Activated T-helper 2 cell treated with anti-CD3 and anti-CD28 coated beads, Interferon-gamma antibody, Interleukin-2, Interleukin-4, amounts not matched to agents 10 μg/mL and 5 μg/mL and 100 μg/mL, durations not matched to agents 14 hours and 24 hours and 36 hours (primary cell): ENCODE measurements at regions not wholly inside any gene's neighbourhood (a gene's known extent, or its start where the extent isn't known, plus 50 kb on each side); places are given as distances from the start of the nearest gene placed in this dataset.
"Not testable (repeated sequence)": the region's sequence is repeated elsewhere in the genome, so short reads cannot be mapped to it uniquely, and the experiment has no call there.

Experiments used
- DNase-seq: peaks from one replicate; pipeline ENCODE4 v3.0.0; 2021; ENCODE audit warnings: low spot score
- H3K27ac Mint-ChIP-seq: one replicate; pipeline ENCODE4 v1.8.0; 2021; ENCODE audit warnings: mixed read lengths
- H3K27me3 Mint-ChIP-seq: one replicate; pipeline ENCODE4 v1.8.0; 2021; ENCODE audit warnings: low read depth, mixed read lengths
- H3K36me3 Mint-ChIP-seq: one replicate; pipeline ENCODE4 v1.8.0; 2021; ENCODE audit warnings: low read depth, mixed read lengths
- H3K4me1 Mint-ChIP-seq: one replicate; pipeline ENCODE4 v1.8.0; 2021; ENCODE audit warnings: low read depth, mixed read lengths
- H3K4me3 Mint-ChIP-seq: one replicate; pipeline ENCODE4 v1.8.0; 2021; ENCODE audit warnings: low read depth, mild to moderate bottlenecking, moderate library complexity, mixed read lengths
- H3K9me3 Mint-ChIP-seq: one replicate; pipeline ENCODE4 v1.8.0; 2021; ENCODE audit warnings: mixed read lengths
- intact Hi-C: fragments of 100-400 bp; cut with micrococcal nuclease; formaldehyde crosslinking; loops from one replicate; pipeline ENCODE4 v1.15.1; 2023

- Mint-ChIP-seq H3K4me1 (no peaks in the 10 kb centered on the region), H3K27me3 (no peaks in the 10 kb centered on the region), H3K27ac (no peak overlapping the region), H3K9me3 (peaks cover 37% of the 10 kb centered on the region), H3K36me3 (no peaks in the 10 kb centered on the region), H3K4me3 (no peak overlapping the region)
- intact Hi-C loops, result no loop called here
- DNase-seq, result no peak
Measured at GRCh38 chr9:24953070-24953469, 407.4 kb upstream of the IZUMO3 start.

- no peaks in the 10 kb centered on the region for H3K36me3 Mint-ChIP-seq
- no peak overlapping the region for H3K27ac Mint-ChIP-seq
- no peak for DNase-seq
- H3K9me3 Mint-ChIP-seq, result peaks cover 45% of the 10 kb centered on the region
- H3K27me3 Mint-ChIP-seq, result no peaks in the 10 kb centered on the region
- no peaks in the 10 kb centered on the region for H3K4me1 Mint-ChIP-seq
- no peak overlapping the region for H3K4me3 Mint-ChIP-seq
- intact Hi-C loops, result no loop called here
Measured at GRCh38 chr9:24939109-24939850, 393.6 kb upstream of the IZUMO3 start.

- Mint-ChIP-seq H3K27ac (no peak overlapping the region), H3K36me3 (no peaks in the 10 kb centered on the region)
- intact Hi-C loops, result no loop called here
Measured at GRCh38 chr9:24936117-24936516, 390.4 kb upstream of the IZUMO3 start.

GRCh38 chr9:24932785-24933184, 387.1 kb upstream of the IZUMO3 start:
- no peaks in the 10 kb centered on the region for H3K27me3 Mint-ChIP-seq
- no peak overlapping the region for H3K27ac Mint-ChIP-seq
- no peaks in the 10 kb centered on the region for H3K36me3 Mint-ChIP-seq
- peaks cover 33% of the 10 kb centered on the region for H3K9me3 Mint-ChIP-seq
- H3K4me3 Mint-ChIP-seq, result no peak overlapping the region
- no peak for DNase-seq
- intact Hi-C loops, result loop anchor here (5.0 kb wide), 1 partner anchor 50 kb away; no protein-coding TSS in a partner anchor
- no peaks in the 10 kb centered on the region for H3K4me1 Mint-ChIP-seq

More at GRCh38 chr9:24936117-24936516, 390.4 kb upstream of the IZUMO3 start:
- H3K4me3 Mint-ChIP-seq, result no peak overlapping the region
- no peaks in the 10 kb centered on the region for H3K27me3 Mint-ChIP-seq
- DNase-seq, result no peak
- H3K4me1 Mint-ChIP-seq, result no peaks in the 10 kb centered on the region
- peaks cover 26% of the 10 kb centered on the region for H3K9me3 Mint-ChIP-seq

- H3K4me1 Mint-ChIP-seq, result no peaks in the 10 kb centered on the region
- no peak overlapping the region for H3K27ac Mint-ChIP-seq
- H3K4me3 Mint-ChIP-seq, result no peak overlapping the region
- no peak for DNase-seq
- H3K9me3 Mint-ChIP-seq, result peaks cover 30% of the 10 kb centered on the region
- no peaks in the 10 kb centered on the region for H3K27me3 Mint-ChIP-seq
- intact Hi-C loops, result loop anchor here (5.0 kb wide), 1 partner anchor 50 kb away; no protein-coding TSS in a partner anchor
- no peaks in the 10 kb centered on the region for H3K36me3 Mint-ChIP-seq
Measured at GRCh38 chr9:24931894-24932293, 386.2 kb upstream of the IZUMO3 start.

GRCh38 chr9:24912767-24913166, 367.1 kb upstream of the IZUMO3 start:
- Mint-ChIP-seq H3K36me3 (no peaks in the 10 kb centered on the region), H3K27ac (no peak overlapping the region), H3K9me3 (peaks cover 42% of the 10 kb centered on the region), H3K4me3 (no peak overlapping the region), H3K27me3 (no peaks in the 10 kb centered on the region), H3K4me1 (no peaks in the 10 kb centered on the region)
- intact Hi-C loops, result no loop called here
- no peak for DNase-seq

GRCh38 chr9:24901319-24901718, 355.6 kb upstream of the IZUMO3 start:
- H3K4me3 Mint-ChIP-seq, result no peak overlapping the region
- peaks cover 54% of the 10 kb centered on the region for H3K9me3 Mint-ChIP-seq
- DNase-seq, result no peak
- no peaks in the 10 kb centered on the region for H3K27me3 Mint-ChIP-seq
- no peaks in the 10 kb centered on the region for H3K4me1 Mint-ChIP-seq
- H3K36me3 Mint-ChIP-seq, result no peaks in the 10 kb centered on the region
- no peak overlapping the region for H3K27ac Mint-ChIP-seq
- intact Hi-C loops, result no loop called here

GRCh38 chr9:24900179-24900578, 354.5 kb upstream of the IZUMO3 start:
- Mint-ChIP-seq H3K27ac (no peak overlapping the region), H3K4me3 (no peak overlapping the region), H3K4me1 (no peaks in the 10 kb centered on the region), H3K9me3 (peaks cover 49% of the 10 kb centered on the region), H3K36me3 (no peaks in the 10 kb centered on the region), H3K27me3 (no peaks in the 10 kb centered on the region)
- no peak for DNase-seq
- intact Hi-C loops, result no loop called here

- intact Hi-C loops, result no loop called here
- no peaks in the 10 kb centered on the region for H3K4me1 Mint-ChIP-seq
- H3K4me3 Mint-ChIP-seq, result no peak overlapping the region
- H3K27me3 Mint-ChIP-seq, result no peaks in the 10 kb centered on the region
- H3K27ac Mint-ChIP-seq, result no peak overlapping the region
- peaks cover 44% of the 10 kb centered on the region for H3K9me3 Mint-ChIP-seq
- no peaks in the 10 kb centered on the region for H3K36me3 Mint-ChIP-seq
- no peak for DNase-seq
Measured at GRCh38 chr9:24899463-24899862, 353.8 kb upstream of the IZUMO3 start.

- no peaks in the 10 kb centered on the region for H3K27me3 Mint-ChIP-seq
- no peak for DNase-seq
- no peaks in the 10 kb centered on the region for H3K4me1 Mint-ChIP-seq
- H3K4me3 Mint-ChIP-seq, result no peak overlapping the region
- H3K27ac Mint-ChIP-seq, result no peak overlapping the region
- intact Hi-C loops, result no loop called here
- no peaks in the 10 kb centered on the region for H3K36me3 Mint-ChIP-seq
- peaks cover 41% of the 10 kb centered on the region for H3K9me3 Mint-ChIP-seq
Measured at GRCh38 chr9:24897826-24898225, 352.1 kb upstream of the IZUMO3 start.

GRCh38 chr9:24881361-24881760, 335.7 kb upstream of the IZUMO3 start:
- intact Hi-C loops, result loop anchor here (5.0 kb wide), 1 partner anchor 51 kb away; no protein-coding TSS in a partner anchor
- no peaks in the 10 kb centered on the region for H3K36me3 Mint-ChIP-seq
- peaks cover 37% of the 10 kb centered on the region for H3K9me3 Mint-ChIP-seq
- H3K27me3 Mint-ChIP-seq, result no peaks in the 10 kb centered on the region
- H3K4me1 Mint-ChIP-seq, result no peaks in the 10 kb centered on the region
- no peak overlapping the region for H3K4me3 Mint-ChIP-seq
- DNase-seq, result no peak
- no peak overlapping the region for H3K27ac Mint-ChIP-seq

- no peak overlapping the region for H3K4me3 Mint-ChIP-seq
- H3K4me1 Mint-ChIP-seq, result no peaks in the 10 kb centered on the region
- no peaks in the 10 kb centered on the region for H3K27me3 Mint-ChIP-seq
- intact Hi-C loops, result no loop called here
- H3K27ac Mint-ChIP-seq, result no peak overlapping the region
- no peak for DNase-seq
- H3K9me3 Mint-ChIP-seq, result peaks cover 53% of the 10 kb centered on the region
- no peaks in the 10 kb centered on the region for H3K36me3 Mint-ChIP-seq
Measured at GRCh38 chr9:24879591-24879990, 333.9 kb upstream of the IZUMO3 start.

GRCh38 chr9:24856601-24857000, 310.9 kb upstream of the IZUMO3 start:
- H3K27me3 Mint-ChIP-seq, H3K4me1 Mint-ChIP-seq, H3K36me3 Mint-ChIP-seq, H3K4me3 Mint-ChIP-seq, DNase-seq, intact Hi-C loops, H3K27ac Mint-ChIP-seq: not testable (repeated sequence)
- peaks cover 42% of the 10 kb centered on the region for H3K9me3 Mint-ChIP-seq
